H1 (cell line): ENCODE measurements at regions not wholly inside any gene's neighbourhood (a gene's known extent, or its start where the extent isn't known, plus 50 kb on each side); places are given as distances from the start of the nearest gene placed in this dataset.

ENCODE experiments used
- SIN3A ChIP-seq, 2 experiments: IDR thresholded peaks in 1 of 2; conservative IDR thresholded peaks in 1 of 2; 2 replicates each; pipeline ENCODE4 v1.6.1; 2011 to 2012; ENCODE audit warnings: low read length in 2 of 2, improper control_type of control experiment in 1 of 2, low read depth in 1 of 2, mild to moderate bottlenecking in 1 of 2
- SIX5 ChIP-seq: IDR thresholded peaks from 2 replicates; pipeline ENCODE4 v1.6.1; 2011; ENCODE audit warnings: mild to moderate bottlenecking, low read depth, low read length

- TF ChIP-seq SIN3A (conservative IDR thresholded peaks at IDR 0.05 in 1 of 2, IDR thresholded peaks at IDR 0.05 in 1 of 2; ENCODE audit: low read depth in 1 of 2, low read length in 2 of 2) (no peak), SIX5 (no peak)
Observed at GRCh38 chr18:42392926-42393325, 437.9 kb downstream of the PIK3C3 start.
